Smooth muscle cell of the brain vasculature (primary cell): ENCODE measurements at regions not wholly inside any gene's neighbourhood (a gene's known extent, or its start where the extent isn't known, plus 50 kb on each side); places are given as distances from the start of the nearest gene placed in this dataset.
"Not testable (repeated sequence)": the region's sequence is repeated elsewhere in the genome, so short reads cannot be mapped to it uniquely, and the experiment has no call there.

Source experiments
- DNase-seq: peaks from one replicate; pipeline ENCODE4 v3.0.0-alpha.2; 2012; ENCODE audit warnings: low read depth, low spot score

- no peak for DNase-seq
These were observed 478.5 kb downstream of the ATP23 start for GRCh38 chr12:58419905-58420304.

- DNase-seq: no peak
These were observed 479.1 kb downstream of the ATP23 start for GRCh38 chr12:58420503-58420902.

- DNase-seq: no peak
These were observed 480.6 kb downstream of the ATP23 start for GRCh38 chr12:58421990-58422389.

DNA sequence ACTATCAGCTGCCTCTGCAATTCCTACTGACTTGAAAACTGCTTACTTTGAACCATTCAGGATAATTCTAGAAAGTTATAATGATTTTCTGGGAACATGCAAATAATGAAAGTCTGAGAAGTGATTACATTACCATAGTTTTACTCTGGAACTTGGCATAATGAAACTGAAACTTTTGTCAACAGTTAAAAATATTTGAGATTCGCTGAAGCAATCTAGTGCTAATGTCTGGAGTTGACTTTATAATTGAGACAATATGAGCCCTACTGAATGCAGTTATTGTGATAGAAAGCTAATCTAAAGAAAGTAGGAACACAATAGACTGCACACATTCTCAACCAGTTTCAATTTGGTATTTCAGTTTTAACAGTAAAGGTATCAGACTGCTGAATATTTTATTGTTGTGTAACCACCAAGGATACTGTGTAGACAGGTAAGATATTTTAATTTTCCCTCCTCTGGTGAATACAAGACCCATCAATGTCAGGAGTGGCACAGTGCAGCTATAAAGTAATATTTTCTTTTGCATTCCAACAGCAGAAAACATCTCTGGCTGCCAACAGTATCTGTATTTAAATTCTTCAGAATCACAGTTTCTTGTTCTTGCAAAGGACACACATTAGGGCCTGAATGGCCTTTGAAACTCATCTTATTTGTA, 483.5 kb downstream of the ATP23 start:
- no peak for DNase-seq

DNA sequence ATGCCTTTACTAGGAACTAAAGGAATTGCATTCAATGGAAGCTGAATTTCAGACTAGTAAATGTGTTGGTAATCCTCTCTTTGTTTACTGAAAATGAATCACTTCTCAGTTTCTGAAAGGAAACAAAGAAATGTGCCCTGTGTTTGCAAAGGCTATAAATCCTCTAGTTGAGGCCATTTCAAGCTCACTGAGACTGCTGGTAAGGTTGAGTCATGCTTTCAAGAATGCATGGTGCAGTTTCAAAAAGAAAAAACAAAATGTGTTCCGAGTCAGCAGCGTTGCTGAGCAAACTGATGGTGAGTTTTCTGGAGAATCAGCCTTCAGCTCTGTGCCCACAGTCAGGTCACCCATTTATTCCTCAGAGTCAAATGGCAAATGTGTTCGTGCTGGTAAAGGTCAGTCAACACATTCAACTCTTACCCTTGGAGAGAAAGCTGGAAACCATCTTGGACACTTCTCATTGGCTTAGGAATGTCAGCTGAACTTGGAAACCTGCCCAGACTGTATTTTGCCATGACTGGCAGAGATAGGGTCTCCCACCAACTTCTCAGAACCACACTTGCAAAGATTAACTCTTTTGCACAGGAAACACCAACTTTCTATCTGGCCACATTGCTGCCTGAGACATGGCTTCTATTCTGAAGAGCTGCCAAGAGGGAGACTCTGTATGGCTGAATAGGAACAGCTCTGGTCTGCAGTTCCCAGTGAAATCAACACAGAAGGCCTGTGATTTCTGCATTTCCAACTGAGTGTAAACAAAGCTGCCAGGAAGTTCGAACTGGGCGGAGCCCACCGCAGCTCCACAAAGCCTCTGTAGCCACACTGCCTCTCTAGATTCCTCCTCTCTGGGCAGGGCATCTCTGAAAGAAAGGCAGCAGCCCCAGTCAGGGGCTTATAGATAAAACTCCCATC, 484.4 kb downstream of the ATP23 start:
- DNase-seq: peak; percentile 66

- DNase-seq: not testable (repeated sequence)
These were observed 485.1 kb downstream of the ATP23 start for GRCh38 chr12:58426437-58426836.

DNA sequence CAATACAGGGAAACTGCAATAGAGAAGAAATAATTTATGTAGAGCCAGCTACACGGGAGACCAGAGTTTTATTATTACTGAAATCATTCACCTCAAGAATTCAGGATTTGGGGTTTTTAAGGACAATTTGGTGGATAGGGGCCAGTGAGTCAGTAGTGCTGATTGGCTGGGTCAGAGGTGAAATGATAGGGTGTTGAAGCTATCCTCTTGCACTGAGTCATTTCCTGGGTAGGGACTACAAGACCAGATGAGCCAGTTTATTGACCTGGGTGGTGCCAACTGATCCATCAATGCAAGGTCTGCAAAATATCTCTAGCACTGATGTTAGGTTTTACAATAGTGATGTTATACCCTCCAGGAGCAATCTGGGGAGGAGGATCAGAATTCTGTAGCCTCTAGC, 486.3 kb downstream of the LRIG3 start:
- no peak for DNase-seq

- DNase-seq: no peak
These were observed 485.6 kb downstream of the LRIG3 start for GRCh38 chr12:58434726-58435125.

DNA sequence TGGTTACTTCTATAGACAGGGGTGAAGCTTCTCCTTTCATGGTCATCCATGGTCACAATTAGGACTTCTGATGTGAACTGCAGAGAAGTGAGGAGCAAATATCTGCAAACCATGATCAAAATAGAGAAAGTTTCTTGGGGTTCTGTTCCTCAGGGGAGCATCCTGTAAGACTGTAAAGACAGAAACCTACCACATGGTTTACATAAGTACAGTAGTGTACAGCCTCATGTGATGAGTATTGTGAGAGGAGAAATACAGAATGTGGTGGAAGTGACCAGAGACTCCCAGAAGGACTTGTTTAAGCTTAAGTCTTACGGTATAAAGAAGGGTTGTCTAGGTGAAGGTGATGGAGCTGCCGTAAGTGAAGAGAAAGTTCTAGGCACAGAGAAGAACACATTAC, 484.7 kb downstream of the LRIG3 start:
- DNase-seq: no peak

DNA sequence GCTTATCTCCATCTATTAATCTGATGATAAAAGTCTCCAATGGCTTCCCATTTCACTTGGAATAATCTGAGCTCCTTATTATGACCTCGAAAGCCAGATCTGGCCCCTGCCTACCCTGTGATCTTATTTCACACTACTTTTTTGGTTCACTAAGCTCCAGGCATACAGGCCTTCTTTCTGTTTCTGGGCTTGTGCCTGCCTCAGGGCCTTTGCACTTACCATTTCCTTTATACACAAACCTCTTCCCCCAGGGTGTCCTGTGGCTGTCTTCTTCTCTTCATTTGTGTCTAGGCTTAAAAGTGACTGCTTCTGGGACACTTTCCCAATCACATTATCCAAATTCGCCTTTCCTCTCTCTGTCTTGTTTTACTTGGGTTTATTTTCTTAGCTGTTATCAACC, 478.8 kb downstream of the LRIG3 start:
- no peak for DNase-seq

- no peak for DNase-seq
These were observed 476.9 kb downstream of the LRIG3 start for GRCh38 chr12:58443273-58443980.

DNA sequence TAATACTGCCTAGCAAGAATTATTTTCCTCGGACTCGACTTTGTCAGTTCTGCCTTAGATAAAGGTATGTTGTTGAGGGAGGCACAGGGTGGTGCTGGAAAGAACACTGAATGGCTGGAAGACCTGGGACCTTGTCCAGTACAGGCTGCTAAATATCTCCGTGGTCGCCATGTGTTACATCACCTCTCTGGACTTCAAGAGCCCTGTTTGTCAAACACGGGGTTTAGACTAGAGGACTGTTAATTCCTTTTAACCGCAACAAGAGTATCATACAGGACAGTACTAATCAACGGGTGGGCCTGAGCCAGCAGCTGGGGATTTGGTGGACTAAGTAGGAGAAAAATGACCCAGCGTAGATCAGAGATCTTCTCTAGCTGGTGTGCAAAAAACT, 476.3 kb downstream of the LRIG3 start:
- DNase-seq: no peak

- no peak for DNase-seq
These were observed 469.3 kb downstream of the LRIG3 start for GRCh38 chr12:58450868-58451482.

DNA sequence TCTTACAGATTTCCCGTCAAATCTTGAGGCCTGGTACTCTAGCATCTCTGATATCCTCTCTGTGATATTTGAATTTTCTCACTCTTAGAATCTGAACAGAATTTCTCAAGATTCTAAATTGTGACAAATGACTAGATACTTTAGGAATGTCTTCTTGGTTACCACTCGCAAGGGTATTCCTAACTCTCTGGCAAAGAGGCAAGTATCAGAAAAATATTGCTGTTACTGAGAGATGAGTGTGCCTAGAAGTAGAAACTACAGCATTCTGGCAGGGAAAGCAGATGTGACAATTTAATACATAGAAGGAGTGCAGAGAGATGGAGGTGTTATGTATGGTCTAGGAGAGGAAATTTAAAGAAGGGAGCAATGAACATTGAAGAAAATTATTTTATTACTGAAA, 467.8 kb downstream of the LRIG3 start:
- DNase-seq: no peak

DNA sequence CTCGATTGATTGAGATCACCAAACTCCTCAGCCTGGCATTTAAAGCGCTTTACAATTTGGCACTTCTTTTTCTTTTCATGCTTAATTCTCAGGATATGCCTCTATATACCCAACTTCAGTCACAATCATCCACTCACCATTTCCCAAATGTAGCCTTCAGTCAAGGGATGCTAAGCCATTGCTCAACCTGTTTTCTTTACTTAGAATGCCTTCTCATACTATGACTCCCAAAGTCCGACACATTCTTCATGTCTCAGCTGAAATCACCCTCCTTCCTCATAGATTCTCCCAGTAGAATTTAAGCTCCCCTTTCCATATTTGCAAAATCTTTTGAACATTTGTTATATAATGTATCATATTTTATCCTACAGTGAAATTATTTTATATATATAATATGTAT, 467.0 kb downstream of the LRIG3 start:
- no peak for DNase-seq

- DNase-seq: no peak
These were observed 465.2 kb downstream of the LRIG3 start for GRCh38 chr12:58455136-58455535.

DNA sequence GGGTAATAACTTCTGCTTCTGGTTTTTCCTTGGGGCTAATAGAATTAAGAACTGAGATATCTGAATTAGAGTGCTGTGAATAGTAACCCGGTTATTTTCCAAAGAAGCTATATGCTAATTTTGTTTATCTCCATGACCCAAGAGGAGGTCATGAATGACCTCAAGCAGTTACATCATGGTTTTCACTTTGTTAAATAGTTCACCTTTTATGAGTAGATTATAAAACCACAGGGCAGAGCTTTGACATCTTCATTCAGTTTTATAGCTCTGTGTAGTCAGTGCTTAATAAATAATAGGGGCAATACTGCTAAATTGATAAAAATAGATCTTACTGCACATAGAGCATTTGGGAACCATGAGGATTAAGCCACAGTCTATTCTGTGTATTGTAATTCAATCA, 462.2 kb downstream of the LRIG3 start:
- no peak for DNase-seq

- no peak for DNase-seq
These were observed 461.1 kb downstream of the LRIG3 start for GRCh38 chr12:58459191-58459590.

- no peak for DNase-seq
These were observed 457.3 kb downstream of the LRIG3 start for GRCh38 chr12:58463051-58463450.

- no peak for DNase-seq
These were observed 454.9 kb downstream of the LRIG3 start for GRCh38 chr12:58465418-58465817.

DNA sequence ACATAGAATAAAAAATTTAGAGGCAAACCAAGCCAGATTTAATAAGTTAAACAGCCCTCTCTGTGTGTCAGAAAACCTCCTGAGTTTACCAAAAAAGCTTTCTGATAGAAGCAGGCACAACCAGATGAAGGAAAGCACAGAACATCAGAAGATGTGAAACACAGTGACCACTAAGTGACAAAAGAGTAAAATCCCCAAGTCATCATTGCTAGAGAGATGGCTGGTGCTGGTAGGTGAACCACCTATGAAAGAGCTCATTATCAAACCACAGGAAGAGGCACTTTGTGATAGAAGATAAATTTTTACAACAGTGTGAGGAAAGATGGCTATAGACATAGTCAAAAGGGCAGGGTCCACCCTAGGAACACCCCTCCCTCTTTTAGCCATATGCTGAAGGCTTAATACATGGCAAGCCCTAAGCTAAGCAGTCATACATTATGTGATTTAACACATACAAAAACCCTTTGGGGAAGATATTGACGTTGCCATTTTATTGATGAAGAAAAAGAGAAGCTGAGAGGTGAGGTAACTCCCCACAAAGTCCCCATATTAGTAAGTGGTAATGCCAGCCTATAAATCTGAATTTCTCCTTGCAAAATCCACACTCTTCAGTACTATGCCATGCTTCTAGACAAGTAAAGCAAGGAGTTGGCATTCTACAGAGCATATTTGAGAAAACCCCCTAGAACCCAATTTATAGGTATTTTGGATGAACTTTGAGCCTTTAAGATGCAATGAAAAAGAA, 449.9 kb downstream of the LRIG3 start:
- DNase-seq: no peak
